GM06990 (cell line): ENCODE measurements at regions not wholly inside any gene's neighbourhood (a gene's known extent, or its start where the extent isn't known, plus 50 kb on each side); places are given as distances from the start of the nearest gene placed in this dataset.
A peak's percentile ranks its signal among the peaks of the same experiment; 100 is the strongest.

ENCODE experiments used
- DNase-seq: peaks from one replicate; pipeline ENCODE4 v3.0.0-alpha.2; 2011; ENCODE audit not compliant: insufficient read length; ENCODE audit errors: extremely low read depth
- H3K27me3 ChIP-seq: replicated peaks from 2 replicates; pipeline ENCODE4 v1.6.0; 2011; ENCODE audit warnings: low read length; ENCODE audit not compliant: control insufficient read depth, insufficient read depth
- H3K36me3 ChIP-seq: 2 replicates; pipeline ENCODE4 v1.5.1; 2011; ENCODE audit warnings: low read length; ENCODE audit not compliant: control insufficient read depth, insufficient read depth
- H3K4me3 ChIP-seq: replicated peaks from 2 replicates; pipeline ENCODE4 v1.5.1; 2011; ENCODE audit warnings: low read depth, mild to moderate bottlenecking, control low read depth, low read length
- TF ChIP-seq, protein P1 (sequence below): IDR thresholded peaks from 2 replicates; pipeline ENCODE4 v1.5.1; 2011; ENCODE audit warnings: low read length, control low read depth, mild to moderate bottlenecking, inconsistent platforms; ENCODE audit not compliant: insufficient read depth, poor library complexity, severe bottlenecking

DNA sequence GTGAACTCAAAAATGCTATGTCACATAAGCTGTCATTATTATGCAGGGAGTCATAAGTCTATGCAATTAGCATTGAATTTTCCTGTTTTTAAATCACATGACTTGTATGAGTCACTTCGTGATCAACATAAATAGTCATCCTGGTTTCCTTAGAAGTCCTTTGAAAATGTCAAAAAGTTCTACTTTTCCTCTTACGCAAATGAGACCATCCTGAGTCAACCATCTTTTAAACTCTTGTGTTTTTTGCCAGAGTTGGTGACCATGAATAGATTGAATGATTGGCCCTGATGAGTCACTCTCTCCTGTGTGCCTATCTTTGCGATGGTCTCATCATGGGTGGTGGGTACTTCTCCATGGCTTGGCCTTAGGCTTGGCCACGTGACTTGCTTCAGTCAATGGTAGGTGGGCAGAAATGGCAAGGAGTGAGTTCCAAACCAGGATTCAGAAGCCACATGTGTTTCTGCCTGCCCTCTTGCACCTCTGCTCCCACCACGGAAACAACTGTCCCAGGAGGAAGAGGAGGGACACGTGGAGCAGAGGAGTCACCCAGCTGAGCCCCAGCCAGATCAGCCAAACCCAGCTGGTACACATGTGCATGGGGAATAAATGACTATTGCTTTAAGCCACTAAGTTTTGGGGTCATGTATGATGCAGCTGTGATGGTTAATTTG is 123.5 kb upstream of the CACNA1A start:
- TF ChIP-seq, protein P1, sequence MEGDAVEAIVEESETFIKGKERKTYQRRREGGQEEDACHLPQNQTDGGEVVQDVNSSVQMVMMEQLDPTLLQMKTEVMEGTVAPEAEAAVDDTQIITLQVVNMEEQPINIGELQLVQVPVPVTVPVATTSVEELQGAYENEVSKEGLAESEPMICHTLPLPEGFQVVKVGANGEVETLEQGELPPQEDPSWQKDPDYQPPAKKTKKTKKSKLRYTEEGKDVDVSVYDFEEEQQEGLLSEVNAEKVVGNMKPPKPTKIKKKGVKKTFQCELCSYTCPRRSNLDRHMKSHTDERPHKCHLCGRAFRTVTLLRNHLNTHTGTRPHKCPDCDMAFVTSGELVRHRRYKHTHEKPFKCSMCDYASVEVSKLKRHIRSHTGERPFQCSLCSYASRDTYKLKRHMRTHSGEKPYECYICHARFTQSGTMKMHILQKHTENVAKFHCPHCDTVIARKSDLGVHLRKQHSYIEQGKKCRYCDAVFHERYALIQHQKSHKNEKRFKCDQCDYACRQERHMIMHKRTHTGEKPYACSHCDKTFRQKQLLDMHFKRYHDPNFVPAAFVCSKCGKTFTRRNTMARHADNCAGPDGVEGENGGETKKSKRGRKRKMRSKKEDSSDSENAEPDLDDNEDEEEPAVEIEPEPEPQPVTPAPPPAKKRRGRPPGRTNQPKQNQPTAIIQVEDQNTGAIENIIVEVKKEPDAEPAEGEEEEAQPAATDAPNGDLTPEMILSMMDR = no peak
- DNase-seq = no peak
- Histone ChIP-seq H3K36me3 (no peaks in the 10 kb centered on the region), H3K27me3 (no peaks in the 10 kb centered on the region), H3K4me3 (no peak overlapping the region)

DNA sequence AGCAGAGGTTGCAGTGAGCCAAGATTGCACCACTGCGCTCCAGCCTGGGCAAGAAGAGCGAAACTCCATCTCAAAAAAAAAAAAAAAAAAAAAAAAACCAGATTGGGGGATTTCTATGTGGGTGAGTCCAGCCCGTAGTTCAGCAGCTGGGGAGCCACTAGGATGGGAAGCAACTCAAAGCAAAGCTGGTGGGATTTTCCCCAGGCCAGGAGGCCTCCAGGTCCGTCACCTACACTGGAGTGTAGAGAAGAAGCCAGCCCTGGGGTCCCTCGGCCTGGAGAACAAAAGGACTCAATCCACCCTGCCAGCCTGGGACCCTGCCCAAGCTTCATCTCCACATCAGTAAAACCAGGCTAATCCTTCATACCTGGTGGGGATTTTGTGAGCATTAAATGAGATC is 121.3 kb upstream of the CACNA1A start:
- no peaks in the 10 kb centered on the region for H3K27me3 ChIP-seq
- TF ChIP-seq, protein P1 = no peak
- H3K36me3 ChIP-seq = no peaks in the 10 kb centered on the region
- H3K4me3 ChIP-seq = no peak overlapping the region
- no peak for DNase-seq

DNA sequence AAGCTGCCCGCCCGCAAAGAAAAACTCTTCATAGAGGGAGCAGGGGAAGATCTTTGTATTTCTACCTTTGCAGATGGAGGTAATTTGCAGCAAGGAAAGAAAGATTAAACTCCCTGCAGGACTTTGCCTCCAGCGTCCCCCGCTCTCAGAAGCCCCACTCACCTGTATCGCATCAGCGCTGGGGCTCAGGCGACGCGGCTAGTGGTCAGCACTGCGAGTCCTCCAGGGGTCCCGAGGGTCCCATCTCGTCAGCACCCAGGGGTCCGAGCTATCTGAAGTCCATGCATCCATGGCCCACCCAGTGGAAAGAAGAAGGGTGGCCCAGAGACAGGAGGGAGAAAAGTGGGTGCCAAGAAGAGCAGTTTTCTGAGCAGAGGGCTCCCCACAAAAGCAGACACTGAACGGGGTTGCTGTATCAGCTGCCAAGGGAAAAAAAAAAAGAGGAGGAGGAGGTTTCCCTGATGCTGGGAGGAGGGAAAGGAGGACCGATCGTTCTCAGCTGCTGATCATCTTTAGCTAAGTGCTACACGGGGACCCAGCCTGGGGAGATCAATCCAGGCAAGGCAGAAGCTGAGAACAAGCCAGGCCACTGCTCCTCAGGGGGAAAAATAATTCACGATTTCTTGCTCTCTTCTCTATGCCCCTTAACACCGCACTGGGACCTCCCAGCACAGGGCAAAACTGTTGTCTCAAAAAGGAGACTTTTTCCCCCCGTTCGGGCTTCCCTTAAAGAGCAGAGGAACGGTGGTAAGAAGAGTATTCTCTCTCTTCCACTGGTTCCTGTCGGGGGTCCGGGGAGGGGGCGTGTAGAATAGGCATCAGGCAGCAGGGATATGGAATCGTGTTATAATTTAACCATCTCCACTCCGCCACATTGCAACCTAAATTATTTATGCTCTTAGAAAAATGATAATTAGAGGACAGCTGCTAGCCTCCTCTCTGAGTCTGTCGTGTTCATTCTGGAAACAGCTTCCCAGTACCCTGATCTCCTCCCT is 117.7 kb upstream of the CACNA1A start:
- H3K27me3 ChIP-seq = no peaks in the 10 kb centered on the region
- no peaks in the 10 kb centered on the region for H3K36me3 ChIP-seq
- no peak overlapping the region for H3K4me3 ChIP-seq
- TF ChIP-seq, protein P1 = no peak
- no peak for DNase-seq

DNA sequence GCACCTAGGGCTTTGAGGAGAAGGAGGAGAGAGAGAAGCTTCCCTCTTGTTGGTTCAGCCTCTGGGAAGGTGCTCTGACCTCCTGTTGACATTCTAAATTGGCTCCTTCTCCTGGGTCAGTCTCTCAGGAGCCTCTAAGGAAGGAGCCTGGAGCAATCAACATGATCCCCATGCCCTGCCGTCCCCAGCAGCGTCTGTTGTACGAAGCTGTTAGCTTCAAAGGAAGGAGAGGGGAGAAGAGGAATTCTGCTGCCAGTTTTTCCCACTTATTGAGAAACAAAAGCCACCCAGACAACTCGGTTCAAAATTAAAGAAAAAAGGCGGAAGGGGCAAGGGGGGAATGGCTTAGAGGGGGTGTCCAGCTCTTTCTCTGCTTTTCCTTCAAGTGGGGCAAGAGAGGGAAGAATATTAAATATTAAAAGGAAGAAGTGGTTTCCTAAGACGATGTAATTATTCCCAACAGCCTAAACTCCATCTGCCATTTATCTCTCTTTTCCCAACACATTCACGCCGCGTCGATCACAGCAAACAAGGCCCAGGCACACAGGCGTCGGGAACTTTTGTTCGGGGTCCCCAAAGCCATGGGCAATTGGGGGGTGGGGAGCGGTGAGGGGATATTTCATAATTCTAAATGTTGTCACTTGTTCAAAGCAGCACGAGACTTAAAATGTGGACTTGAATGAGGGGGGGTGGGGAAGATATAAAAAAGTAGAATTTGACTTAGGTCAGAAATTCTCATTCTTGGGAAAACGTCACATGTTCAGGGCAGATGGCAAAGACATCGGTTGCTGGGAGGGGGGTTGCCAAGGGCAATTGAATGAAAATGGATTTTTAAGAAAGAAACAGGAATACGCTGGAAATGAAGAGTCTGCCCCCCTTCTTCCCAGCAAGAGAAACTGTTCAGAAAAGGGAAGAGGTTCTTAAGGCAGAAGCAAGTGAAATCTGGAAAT is 116.8 kb upstream of the CACNA1A start:
- TF ChIP-seq, protein P1 = no peak
- Histone ChIP-seq H3K4me3 (no peak overlapping the region), H3K27me3 (no peaks in the 10 kb centered on the region), H3K36me3 (no peaks in the 10 kb centered on the region)
- DNase-seq = no peak

DNA sequence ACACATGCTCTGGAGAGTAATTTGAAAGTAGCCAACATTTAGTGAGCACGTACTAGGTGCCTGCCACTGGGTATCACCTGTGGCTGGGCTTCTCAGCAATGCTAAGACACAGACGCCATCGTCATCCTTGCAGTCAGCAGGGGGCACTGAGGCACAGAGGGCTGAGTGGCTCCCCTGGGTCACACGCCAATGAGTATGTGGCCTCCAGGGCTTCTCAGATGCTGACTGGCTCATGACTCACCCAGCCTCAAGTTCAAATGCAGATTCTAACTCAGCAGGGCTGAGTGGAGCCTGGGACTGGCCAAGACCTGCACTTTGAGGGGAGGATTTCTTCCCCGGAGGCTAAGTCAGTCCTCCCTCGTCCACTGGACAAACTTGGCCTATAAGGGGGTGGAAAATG is 115.1 kb upstream of the CACNA1A start:
- Histone ChIP-seq H3K4me3 (no peak overlapping the region), H3K27me3 (no peaks in the 10 kb centered on the region), H3K36me3 (no peaks in the 10 kb centered on the region)
- TF ChIP-seq, protein P1 = peak; percentile 27
- no peak for DNase-seq
